ENCODE measurements at regions not wholly inside any gene's neighbourhood (a gene's known extent, or its start where the extent isn't known, plus 50 kb on each side); places are given as distances from the start of the nearest gene placed in this dataset.

GRCh38 chr7:18202315-18203045 lies 174.8 kb upstream of the PRPS1L1 start:
- H3K27ac Mint-ChIP-seq (ENCODE audit: unreplicated experiment), result no peak overlapping the region

GRCh38 chr7:18206331-18206730 lies 178.7 kb upstream of the PRPS1L1 start:
- Mint-ChIP-seq H3K27ac (ENCODE audit: unreplicated experiment) (no peak overlapping the region), H3K36me3 (ENCODE audit: low read depth) (no peaks in the 10 kb centered on the region), H3K4me1 (ENCODE audit: low read depth) (no peaks in the 10 kb centered on the region), H3K27me3 (ENCODE audit: low read depth) (no peaks in the 10 kb centered on the region), H3K4me3 (ENCODE audit: unreplicated experiment) (no peak overlapping the region), H3K9me3 (ENCODE audit: low read depth) (no peaks in the 10 kb centered on the region)
- no peak for DNase-seq (ENCODE audit: low spot score)
- no peak for TF ChIP-seq CTCF (IDR thresholded peaks at IDR 0.05)

More at GRCh38 chr7:18202315-18203045, 174.8 kb upstream of the PRPS1L1 start:
- DNase-seq (ENCODE audit: low spot score), result no peak
- Mint-ChIP-seq H3K27me3 (ENCODE audit: low read depth) (no peaks in the 10 kb centered on the region), H3K4me3 (ENCODE audit: unreplicated experiment) (no peak overlapping the region), H3K4me1 (ENCODE audit: low read depth) (no peaks in the 10 kb centered on the region), H3K36me3 (ENCODE audit: low read depth) (no peaks in the 10 kb centered on the region), H3K9me3 (ENCODE audit: low read depth) (peaks cover 2% of the 10 kb centered on the region)
- TF ChIP-seq CTCF (IDR thresholded peaks at IDR 0.05), result no peak

- no peaks in the 10 kb centered on the region for H3K27me3 Mint-ChIP-seq (ENCODE audit: low read depth)
- no peak for DNase-seq (ENCODE audit: low spot score)
- no peak overlapping the region for H3K27ac Mint-ChIP-seq (ENCODE audit: unreplicated experiment)
- H3K4me1 Mint-ChIP-seq (ENCODE audit: low read depth), result peaks cover 14% of the 10 kb centered on the region
- no peak overlapping the region for H3K4me3 Mint-ChIP-seq (ENCODE audit: unreplicated experiment)
- no peak for TF ChIP-seq CTCF (IDR thresholded peaks at IDR 0.05)
- no peaks in the 10 kb centered on the region for H3K9me3 Mint-ChIP-seq (ENCODE audit: low read depth)
- no peaks in the 10 kb centered on the region for H3K36me3 Mint-ChIP-seq (ENCODE audit: low read depth)
Observed at GRCh38 chr7:18208921-18209320, 181.3 kb upstream of the PRPS1L1 start.

- Mint-ChIP-seq H3K4me3 (ENCODE audit: unreplicated experiment) (no peak overlapping the region), H3K9me3 (ENCODE audit: low read depth) (no peaks in the 10 kb centered on the region), H3K4me1 (ENCODE audit: low read depth) (peaks cover 14% of the 10 kb centered on the region), H3K27ac (ENCODE audit: unreplicated experiment) (no peak overlapping the region), H3K36me3 (ENCODE audit: low read depth) (no peaks in the 10 kb centered on the region), H3K27me3 (ENCODE audit: low read depth) (no peaks in the 10 kb centered on the region)
- no peak for DNase-seq (ENCODE audit: low spot score)
- TF ChIP-seq CTCF (IDR thresholded peaks at IDR 0.05), result no peak
Observed at GRCh38 chr7:18210377-18210776, 182.7 kb upstream of the PRPS1L1 start.

- H3K4me3 Mint-ChIP-seq (ENCODE audit: unreplicated experiment), result no peak overlapping the region
- H3K36me3 Mint-ChIP-seq (ENCODE audit: low read depth), result no peaks in the 10 kb centered on the region
- no peak for TF ChIP-seq CTCF (IDR thresholded peaks at IDR 0.05)
- no peaks in the 10 kb centered on the region for H3K9me3 Mint-ChIP-seq (ENCODE audit: low read depth)
- no peaks in the 10 kb centered on the region for H3K27me3 Mint-ChIP-seq (ENCODE audit: low read depth)
- no peak overlapping the region for H3K27ac Mint-ChIP-seq (ENCODE audit: unreplicated experiment)
- DNase-seq (ENCODE audit: low spot score), result no peak
- H3K4me1 Mint-ChIP-seq (ENCODE audit: low read depth), result peaks cover 14% of the 10 kb centered on the region
Observed at GRCh38 chr7:18210788-18211187, 183.1 kb upstream of the PRPS1L1 start.

Measured in chondrocyte (in vitro differentiated cells).